ENCODE measurements at regions not wholly inside any gene's neighbourhood (a gene's known extent, or its start where the extent isn't known, plus 50 kb on each side); places are given as distances from the start of the nearest gene placed in this dataset.
"Not testable (repeated sequence)": the region's sequence is repeated elsewhere in the genome, so short reads cannot be mapped to it uniquely, and the experiment has no call there.

- H3K27me3 ChIP-seq: peaks cover 21% of the 10 kb centered on the region
- DNase-seq (ENCODE audit: low spot score in 2 of 2): no peak
- TF ChIP-seq EP300 (IDR thresholded peaks at IDR 0.05): no peak
- no peak for TF ChIP-seq POLR2AphosphoS5 (IDR thresholded peaks at IDR 0.05)
- TF ChIP-seq POLR2A (IDR thresholded peaks at IDR 0.05): no peak
- TF ChIP-seq CTCF (IDR thresholded peaks at IDR 0.05): no peak
- H3K4me1 ChIP-seq: no peaks in the 10 kb centered on the region
- H3K4me3 ChIP-seq: no peak overlapping the region
- H3K36me3 ChIP-seq: no peaks in the 10 kb centered on the region
- no peak overlapping the region for H3K27ac ChIP-seq
- 92% methylated on average over 5 of the region's 5 CpGs for WGBS
- H3K9me3 ChIP-seq: no peaks in the 10 kb centered on the region
Observed at GRCh38 chr2:238774980-238775509, 72.8 kb upstream of the TWIST2 start.

DNA sequence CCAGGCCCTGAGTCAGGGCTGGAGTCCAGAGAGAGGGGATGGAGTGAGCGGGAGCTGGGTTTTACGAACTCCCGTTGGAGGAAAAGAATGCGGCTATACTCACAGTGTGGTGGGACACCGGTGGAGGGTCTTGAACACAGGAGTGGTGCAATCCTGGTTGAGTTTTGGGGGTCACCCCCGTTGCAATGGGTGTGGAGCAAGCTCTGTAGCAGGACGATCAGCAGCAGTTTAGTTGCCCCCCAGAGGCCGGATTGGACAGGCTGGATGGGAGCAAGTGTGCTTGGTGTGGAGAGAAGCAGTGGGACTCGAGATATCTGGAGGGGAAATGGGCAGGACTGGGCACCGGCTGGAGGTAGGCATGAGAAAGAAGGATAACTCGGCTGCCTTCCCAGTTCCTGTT, 72.3 kb upstream of the TWIST2 start:
- Histone ChIP-seq H3K4me3 (no peak overlapping the region), H3K4me1 (no peaks in the 10 kb centered on the region), H3K27ac (no peak overlapping the region), H3K9me3 (no peaks in the 10 kb centered on the region), H3K36me3 (no peaks in the 10 kb centered on the region), H3K27me3 (peaks cover 17% of the 10 kb centered on the region)
- TF ChIP-seq POLR2AphosphoS5 (IDR thresholded peaks at IDR 0.05) (no peak), CTCF (IDR thresholded peaks at IDR 0.05) (no peak), POLR2A (IDR thresholded peaks at IDR 0.05) (no peak), EP300 (IDR thresholded peaks at IDR 0.05) (no peak)
- 88% methylated on average over 11 of the region's 11 CpGs for WGBS
- DNase-seq (ENCODE audit: low spot score in 2 of 2): peak in 1 of 2 donors; percentile 31

DNA sequence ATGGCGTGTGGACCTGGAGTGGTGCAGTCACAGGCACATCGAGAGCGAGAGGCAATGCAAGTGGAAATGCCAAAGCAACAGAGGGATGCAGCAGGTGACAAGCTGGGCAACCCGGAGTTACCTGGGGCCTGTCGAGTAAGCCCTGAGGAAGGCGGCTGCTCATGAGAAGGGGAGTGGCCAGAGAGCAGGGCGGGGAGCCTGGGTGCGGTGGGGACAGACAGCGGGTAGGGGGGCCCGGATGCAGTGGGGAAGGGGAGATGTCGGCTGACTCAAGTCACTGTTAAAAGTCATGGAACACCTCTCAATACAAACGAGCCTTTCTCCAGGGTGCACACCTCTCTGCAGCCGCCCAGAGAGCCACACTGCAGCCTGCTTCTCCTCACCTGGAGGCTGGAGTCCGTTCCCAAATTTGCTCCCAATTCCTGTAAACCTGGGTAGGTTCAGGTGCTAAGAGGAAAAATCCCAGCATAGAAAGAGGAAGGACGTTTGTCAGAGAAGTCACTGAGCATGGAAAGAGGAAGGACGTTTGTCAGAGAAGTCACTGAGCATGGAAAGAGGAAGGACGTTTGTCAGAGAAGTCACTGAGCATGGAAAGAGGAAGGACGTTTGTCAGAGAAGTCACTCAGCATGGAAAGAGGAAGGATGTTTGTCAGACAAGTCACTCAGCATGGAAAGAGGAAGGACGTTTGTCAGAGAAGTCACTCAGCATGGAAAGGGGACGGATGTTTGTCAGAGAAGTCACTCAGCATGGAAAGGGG, 71.7 kb upstream of the TWIST2 start:
- peaks cover 14% of the 10 kb centered on the region for H3K27me3 ChIP-seq
- peak in 1 of 2 donors; percentile 43 for DNase-seq (ENCODE audit: low spot score in 2 of 2)
- H3K27ac ChIP-seq: no peak overlapping the region
- TF ChIP-seq POLR2AphosphoS5 (IDR thresholded peaks at IDR 0.05) (no peak), CTCF (IDR thresholded peaks at IDR 0.05) (no peak), EP300 (IDR thresholded peaks at IDR 0.05) (no peak), POLR2A (IDR thresholded peaks at IDR 0.05) (no peak)
- no peaks in the 10 kb centered on the region for H3K9me3 ChIP-seq
- WGBS: 69% methylated on average over 18 of the region's 20 CpGs
- no peak overlapping the region for H3K4me3 ChIP-seq
- no peaks in the 10 kb centered on the region for H3K36me3 ChIP-seq
- no peaks in the 10 kb centered on the region for H3K4me1 ChIP-seq

DNA sequence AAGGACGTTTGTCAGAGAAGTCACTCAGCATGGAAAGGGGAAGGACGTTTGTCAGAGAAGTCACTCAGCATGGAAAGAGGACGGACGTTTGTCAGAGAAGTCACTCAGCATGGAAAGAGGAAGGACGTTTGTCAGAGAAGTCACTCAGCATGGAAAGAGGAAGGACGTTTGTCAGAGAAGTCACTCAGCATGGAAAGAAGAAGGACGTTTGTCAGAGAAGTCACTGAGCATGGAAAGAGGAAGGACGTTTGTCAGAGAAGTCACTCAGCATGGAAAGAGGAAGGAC, 71.2 kb upstream of the TWIST2 start:
- H3K27ac ChIP-seq; H3K36me3 ChIP-seq; H3K4me3 ChIP-seq; DNase-seq (ENCODE audit: low spot score in 2 of 2); H3K27me3 ChIP-seq; H3K9me3 ChIP-seq; H3K4me1 ChIP-seq: not testable (repeated sequence)
- WGBS: 47% methylated on average over 7 of the region's 8 CpGs

DNA sequence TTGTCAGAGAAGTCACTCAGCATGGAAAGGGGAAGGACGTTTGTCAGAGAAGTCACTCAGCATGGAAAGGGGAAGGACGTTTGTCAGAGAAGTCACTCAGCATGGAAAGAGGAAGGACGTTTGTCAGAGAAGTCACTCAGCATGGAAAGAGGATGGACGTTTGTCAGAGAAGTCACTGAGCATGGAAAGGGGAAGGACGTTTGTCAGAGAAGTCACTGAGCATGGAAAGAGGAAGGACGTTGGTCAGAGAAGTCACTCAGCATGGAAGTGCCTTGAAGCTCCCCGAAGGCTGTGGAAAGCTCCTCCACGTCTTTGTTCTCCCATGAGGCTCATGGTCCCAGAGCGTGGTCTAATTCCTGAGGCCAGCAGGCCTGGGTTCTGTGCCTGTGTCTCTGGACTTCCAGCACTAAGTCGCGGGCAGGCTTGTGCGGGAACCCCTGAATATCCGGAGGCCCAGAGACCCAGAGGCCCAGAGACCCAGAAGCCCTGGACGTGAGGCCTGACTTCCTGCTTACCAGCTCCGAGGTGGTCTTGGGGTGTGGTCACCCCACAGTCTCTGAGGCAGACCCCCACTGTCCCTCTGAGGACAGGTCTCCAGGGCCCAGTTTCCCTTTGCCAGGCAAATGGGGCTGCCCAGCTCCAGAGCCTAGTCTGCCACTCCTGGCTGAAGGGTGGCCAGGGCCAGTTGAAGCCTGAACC, 70.4 kb upstream of the TWIST2 start:
- H3K27ac ChIP-seq: no peak overlapping the region
- no peaks in the 10 kb centered on the region for H3K36me3 ChIP-seq
- H3K27me3 ChIP-seq: peaks cover 3% of the 10 kb centered on the region
- H3K9me3 ChIP-seq: no peaks in the 10 kb centered on the region
- H3K4me3 ChIP-seq: no peak overlapping the region
- WGBS: 51% methylated on average over 7 of the region's 15 CpGs
- TF ChIP-seq POLR2A (IDR thresholded peaks at IDR 0.05) (no peak), POLR2AphosphoS5 (IDR thresholded peaks at IDR 0.05) (no peak), EP300 (IDR thresholded peaks at IDR 0.05) (no peak), CTCF (IDR thresholded peaks at IDR 0.05) (no peak)
- DNase-seq (ENCODE audit: low spot score in 2 of 2): no peak
- H3K4me1 ChIP-seq: no peaks in the 10 kb centered on the region

All from suprapubic skin (tissue), 4 donors.